K562 (cell line): ENCODE measurements at regions not wholly inside any gene's neighbourhood (a gene's known extent, or its start where the extent isn't known, plus 50 kb on each side); places are given as distances from the start of the nearest gene placed in this dataset.

Source experiments
- ATAC-seq: fragments of 200-7000 bp; cut with Tn5 transposase; 3 replicates; pipeline ENCODE4 v1.9.1; 2020; ENCODE audit warnings: moderate library complexity
- BruUV-seq: library from RNA; stranded (reverse); fragments of 400-500 nt; replicated peaks from 2 replicates; lab custom pipeline; 2021; lab: Mats Ljungman, UMichigan
- CTCF ChIA-PET: fragments of 300-600 bp; formaldehyde crosslinking; extraction: SDS; loops from one replicate; lab custom pipeline; 2021; ENCODE audit warnings: low intra/inter-chr PET ratio; lab: Yijun Ruan, JAX
- POLR2A ChIA-PET: fragments of 300-600, 350-650 bp; sonication (Branson Sonifier 250); formaldehyde crosslinking; extraction: SDS; loops from one replicate; lab custom pipeline; 2021; ENCODE audit warnings: antibody characterized with exemption, inconsistent platforms; lab: Yijun Ruan, JAX
- DNase-seq, 4 experiments: peaks; one replicate each; pipeline versions ENCODE4 v3.0.0 to v3.0.0-alpha.2; 2011 to 2018; ENCODE audit warnings: low spot score in 3 of 4, mixed read lengths in 3 of 4; ENCODE audit errors: extremely low read depth in 1 of 4
- FAIRE-seq: peaks from 2 replicates; lab custom pipeline; 2011; peaks lifted over from hg19 to GRCh38; lab: Jason Lieb, UNC
- H2AFZ ChIP-seq: 2 replicates; pipeline ENCODE4 v1.6.0; 2011; ENCODE audit warnings: low read depth, low read length, control low read depth, inconsistent platforms
- H3K27ac ChIP-seq: fragments of 200-600 bp; 3 replicates; pipeline ENCODE4 v1.8.0; 2011; ENCODE audit warnings: low read depth, mild to moderate bottlenecking, control low read depth, inconsistent platforms, low read length, moderate library complexity, mixed read lengths; ENCODE audit errors: extremely low read depth
- H3K27me3 ChIP-seq, 2 experiments: fragments of 300-600 bp in 1 of 2; 2 replicates in 1 of 2; 3 replicates in 1 of 2; pipeline versions ENCODE4 v1.6.0 to v1.8.0; 2011; ENCODE audit warnings: inconsistent platforms in 2 of 2, low read length in 2 of 2, mild to moderate bottlenecking in 1 of 2, mixed read lengths in 1 of 2, moderate library complexity in 1 of 2; ENCODE audit not compliant: control insufficient read depth in 2 of 2, insufficient read depth in 2 of 2
- H3K36me3 ChIP-seq: fragments of 300-600 bp; 3 replicates; pipeline ENCODE4 v1.8.0; 2011; ENCODE audit warnings: mild to moderate bottlenecking, low read length, inconsistent platforms; ENCODE audit not compliant: control insufficient read depth, insufficient read depth
- H3K4me1 ChIP-seq, 2 experiments: fragments of 200-600 bp in 1 of 2; replicated peaks in 1 of 2; 2 replicates in 1 of 2; 3 replicates in 1 of 2; pipeline versions ENCODE4 v1.5.1 to v1.8.0; 2011; ENCODE audit warnings: inconsistent platforms in 2 of 2, low read length in 2 of 2, mild to moderate bottlenecking in 1 of 2, mixed read lengths in 1 of 2, moderate library complexity in 1 of 2; ENCODE audit not compliant: control insufficient read depth in 2 of 2, insufficient read depth in 2 of 2
- H3K4me2 ChIP-seq: 2 replicates; pipeline ENCODE4 v1.6.1; 2011; ENCODE audit warnings: low read length, control low read depth, inconsistent platforms, mixed read lengths; ENCODE audit not compliant: insufficient read depth
- H3K4me3 ChIP-seq: fragments of 200-600 bp; sonication (generic), shearing (Covaris generic); 2 replicates; pipeline ENCODE4 v1.5.1; 2016; ENCODE audit warnings: control low read depth, inconsistent platforms
- H3K79me2 ChIP-seq: fragments of 200-600 bp; 3 replicates; pipeline ENCODE4 v1.8.0; 2011; ENCODE audit warnings: low read length, inconsistent platforms; ENCODE audit not compliant: control insufficient read depth, insufficient read depth
- H3K9ac ChIP-seq, 2 experiments: 2 replicates each; pipeline versions ENCODE4 v1.6.0 to v1.6.1; 2011; ENCODE audit warnings: low read depth in 2 of 2, low read length in 2 of 2, control low read depth in 1 of 2, inconsistent platforms in 1 of 2, mild to moderate bottlenecking in 1 of 2, mixed read lengths in 1 of 2; ENCODE audit not compliant: insufficient read depth in 1 of 2
- H3K9me1 ChIP-seq: one replicate; pipeline ENCODE4 v1.6.0; 2011; ENCODE audit warnings: inconsistent platforms, mild to moderate bottlenecking, low read length, moderate library complexity; ENCODE audit not compliant: control insufficient read depth, insufficient read depth
- H3K9me3 ChIP-seq: replicated peaks from 2 replicates; pipeline ENCODE4 v1.5.1; 2011; ENCODE audit warnings: low read depth, low read length, inconsistent platforms; ENCODE audit not compliant: control insufficient read depth, insufficient read depth
- H4K20me1 ChIP-seq: replicated peaks from 2 replicates; pipeline ENCODE4 v1.6.1; 2011; ENCODE audit warnings: low read length, inconsistent platforms, mixed read lengths; ENCODE audit not compliant: control insufficient read depth, insufficient read depth
- FUS ChIP-seq: fragments of 200-400 bp; formaldehyde crosslinking; optimal IDR thresholded peaks from 2 replicates; pipeline ENCODE3; 2017; ENCODE audit warnings: low read depth, low read length
- HIVEP1 ChIP-seq: fragments of 250-450 bp; sonication (Bioruptor Pico); IDR thresholded peaks from 2 replicates; pipeline ENCODE4 v1.4.0; 2020; ENCODE audit warnings: mild to moderate bottlenecking
- JUN ChIP-seq, 2 experiments: sonication (generic) in 1 of 2; formaldehyde crosslinking in 1 of 2; IDR thresholded peaks; 2 replicates each; pipeline versions ENCODE4 v1.6.1 to v1.8.0; 2012 to 2022; ENCODE audit warnings: borderline replicate concordance in 2 of 2, mild to moderate bottlenecking in 2 of 2, improper control_type of control experiment in 1 of 2, low read depth in 1 of 2, low read length in 1 of 2, missing genetic modification reagents in 1 of 2
- MAFF ChIP-seq: IDR thresholded peaks from 2 replicates; pipeline ENCODE4 v1.6.1; 2012; ENCODE audit warnings: low read length, improper control_type of control experiment
- RBM14 ChIP-seq: fragments of 200-400 bp; formaldehyde crosslinking; IDR thresholded peaks from 2 replicates; pipeline ENCODE4 v1.6.1; 2018; ENCODE audit warnings: low read depth, mild to moderate bottlenecking, low read length, moderate library complexity, borderline replicate concordance; ENCODE audit not compliant: insufficient read depth
- ZNF143 ChIP-seq: sonication (generic); formaldehyde crosslinking; IDR thresholded peaks from 2 replicates; pipeline ENCODE4 v1.9.0; 2022; ENCODE audit warnings: mild to moderate bottlenecking, missing genetic modification reagents
- WGBS: fragments of 100-300 bp; shearing (Covaris generic); methylation state at CpG from one replicate; pipeline ENCODE4 v1.1.6; 2016; ENCODE audit warnings: low coverage, mixed read lengths; ENCODE audit not compliant: insufficient coverage; ENCODE audit errors: missing lambda C conversion rate; 5-methylcytosine and 5-hydroxymethylcytosine counted together
- in situ Hi-C: fragments of 300-500 bp; cut with MboI; formaldehyde crosslinking; loops from 4 replicates; pipeline ENCODE4 v1.15.0; 2018; ENCODE audit warnings: inconsistent platforms, mixed read lengths
- intact Hi-C: fragments of 100-400 bp; cut with micrococcal nuclease; formaldehyde crosslinking; loops from 2 replicates; pipeline ENCODE4 v1.14.2; 2022
- TF ChIP-seq, protein P1 (sequence below), 2 experiments: fragments of 450-650 bp; conservative IDR thresholded peaks; 2 replicates each; pipeline ENCODE4 v1.6.1; 2017; ENCODE audit warnings: mild to moderate bottlenecking in 2 of 2, moderate library complexity in 2 of 2
- TF ChIP-seq, protein P2 (sequence below): fragments of 150-350 bp; IDR thresholded peaks from 2 replicates; pipeline ENCODE4 v1.6.1; 2014; ENCODE audit warnings: low read depth, mild to moderate bottlenecking, low read length, borderline replicate concordance
- TF ChIP-seq, protein P3 (sequence below): fragments of 450-650 bp; IDR thresholded peaks from 2 replicates; pipeline ENCODE4 v1.6.1; 2017; ENCODE audit warnings: antibody characterized with exemption

DNA sequence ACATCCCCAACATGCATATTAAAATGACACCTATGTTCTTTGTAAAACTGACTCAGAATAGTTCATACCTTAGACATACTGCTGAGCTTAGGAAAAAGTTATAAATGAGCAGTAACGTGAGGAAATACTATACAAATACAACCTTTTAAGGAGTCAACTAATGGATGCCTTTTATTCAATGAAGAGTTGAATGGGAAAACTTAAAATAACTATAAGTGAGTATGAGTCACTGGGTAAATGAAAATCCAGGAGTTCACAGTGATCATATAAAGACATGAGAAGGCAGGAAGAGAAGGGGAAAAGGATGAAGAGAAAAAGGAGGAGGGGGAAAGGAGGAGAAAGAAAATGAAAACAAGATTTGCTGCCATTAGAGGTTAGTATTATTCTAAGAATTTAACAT is 157.8 kb upstream of the PCDH15 start:
- BruUV-seq: no TSS peak
- Histone ChIP-seq H3K79me2 (no peaks in the 10 kb centered on the region), H3K9ac (no peak overlapping the region), H3K4me1 (no peaks in the 10 kb centered on the region), H4K20me1 (no peaks in the 10 kb centered on the region), H3K27me3 (no peaks in the 10 kb centered on the region), H3K27ac (no peak overlapping the region), H3K36me3 (no peaks in the 10 kb centered on the region), H3K9me1 (no peaks in the 10 kb centered on the region), H3K4me2 (no peak overlapping the region), H3K4me3 (no peak overlapping the region), H2AFZ (no peak overlapping the region), H3K9me3 (no peaks in the 10 kb centered on the region; the same call in none of the 2 replicates)
- no peak for DNase-seq
- 0% methylated on average over 1 of the region's 1 CpG for WGBS
- POLR2A ChIA-PET: no interaction called here
- intact Hi-C loops (no loop called here), in situ Hi-C loops (no loop called here)
- no peak for FAIRE-seq
- TF ChIP-seq JUN (IDR thresholded peaks at IDR 0.05; ENCODE audit: borderline replicate concordance, low read depth, low read length): no peak
- TF ChIP-seq JUN (CRISPR knock-in tag; IDR thresholded peaks at IDR 0.05; ENCODE audit: borderline replicate concordance): no peak
- ATAC-seq: no peak
- CTCF ChIA-PET: no interaction called here

DNA sequence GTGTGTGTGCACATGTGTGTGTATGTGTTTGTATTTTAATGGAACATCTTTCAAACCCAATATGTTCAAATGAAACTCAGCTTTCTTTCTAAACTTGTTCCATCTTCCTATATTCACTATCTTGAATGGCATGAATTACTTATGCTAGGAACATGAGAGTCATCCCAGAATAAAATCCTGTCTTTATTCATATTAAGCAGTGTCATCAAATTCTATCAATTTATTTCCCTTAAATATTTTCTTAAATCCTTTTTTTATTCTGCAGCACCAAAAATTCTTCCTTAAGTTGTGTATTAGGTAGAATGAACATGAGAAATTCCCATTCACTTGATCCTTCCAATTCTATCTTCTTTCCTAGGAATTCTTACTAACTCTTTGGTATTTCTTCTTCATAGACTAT is 146.6 kb upstream of the PCDH15 start:
- CTCF ChIA-PET: no interaction called here
- no peak for DNase-seq
- FAIRE-seq: no peak
- Histone ChIP-seq H3K79me2 (no peaks in the 10 kb centered on the region), H3K4me1 (no peaks in the 10 kb centered on the region), H2AFZ (no peak overlapping the region), H3K27me3 (no peaks in the 10 kb centered on the region), H4K20me1 (no peaks in the 10 kb centered on the region), H3K9me3 (no peaks in the 10 kb centered on the region), H3K9ac (no peak overlapping the region), H3K4me2 (no peak overlapping the region), H3K9me1 (no peaks in the 10 kb centered on the region), H3K36me3 (no peaks in the 10 kb centered on the region), H3K27ac (no peak overlapping the region), H3K4me3 (no peak overlapping the region)
- POLR2A ChIA-PET: no interaction called here
- BruUV-seq: no TSS peak
- ATAC-seq: no peak
- intact Hi-C loops: no loop called here
- in situ Hi-C loops: no loop called here
- TF ChIP-seq FUS: no peak
- no peak for TF ChIP-seq HIVEP1 (CRISPR knock-in tag)
- TF ChIP-seq, protein P1, sequence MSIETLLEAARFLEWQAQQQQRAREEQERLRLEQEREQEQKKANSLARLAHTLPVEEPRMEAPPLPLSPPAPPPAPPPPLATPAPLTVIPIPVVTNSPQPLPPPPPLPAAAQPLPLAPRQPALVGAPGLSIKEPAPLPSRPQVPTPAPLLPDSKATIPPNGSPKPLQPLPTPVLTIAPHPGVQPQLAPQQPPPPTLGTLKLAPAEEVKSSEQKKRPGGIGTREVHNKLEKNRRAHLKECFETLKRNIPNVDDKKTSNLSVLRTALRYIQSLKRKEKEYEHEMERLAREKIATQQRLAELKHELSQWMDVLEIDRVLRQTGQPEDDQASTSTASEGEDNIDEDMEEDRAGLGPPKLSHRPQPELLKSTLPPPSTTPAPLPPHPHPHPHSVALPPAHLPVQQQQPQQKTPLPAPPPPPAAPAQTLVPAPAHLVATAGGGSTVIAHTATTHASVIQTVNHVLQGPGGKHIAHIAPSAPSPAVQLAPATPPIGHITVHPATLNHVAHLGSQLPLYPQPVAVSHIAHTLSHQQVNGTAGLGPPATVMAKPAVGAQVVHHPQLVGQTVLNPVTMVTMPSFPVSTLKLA (conservative IDR thresholded peaks at IDR 0.05): no peak
- TF ChIP-seq RBM14: no peak
- TF ChIP-seq, protein P2, sequence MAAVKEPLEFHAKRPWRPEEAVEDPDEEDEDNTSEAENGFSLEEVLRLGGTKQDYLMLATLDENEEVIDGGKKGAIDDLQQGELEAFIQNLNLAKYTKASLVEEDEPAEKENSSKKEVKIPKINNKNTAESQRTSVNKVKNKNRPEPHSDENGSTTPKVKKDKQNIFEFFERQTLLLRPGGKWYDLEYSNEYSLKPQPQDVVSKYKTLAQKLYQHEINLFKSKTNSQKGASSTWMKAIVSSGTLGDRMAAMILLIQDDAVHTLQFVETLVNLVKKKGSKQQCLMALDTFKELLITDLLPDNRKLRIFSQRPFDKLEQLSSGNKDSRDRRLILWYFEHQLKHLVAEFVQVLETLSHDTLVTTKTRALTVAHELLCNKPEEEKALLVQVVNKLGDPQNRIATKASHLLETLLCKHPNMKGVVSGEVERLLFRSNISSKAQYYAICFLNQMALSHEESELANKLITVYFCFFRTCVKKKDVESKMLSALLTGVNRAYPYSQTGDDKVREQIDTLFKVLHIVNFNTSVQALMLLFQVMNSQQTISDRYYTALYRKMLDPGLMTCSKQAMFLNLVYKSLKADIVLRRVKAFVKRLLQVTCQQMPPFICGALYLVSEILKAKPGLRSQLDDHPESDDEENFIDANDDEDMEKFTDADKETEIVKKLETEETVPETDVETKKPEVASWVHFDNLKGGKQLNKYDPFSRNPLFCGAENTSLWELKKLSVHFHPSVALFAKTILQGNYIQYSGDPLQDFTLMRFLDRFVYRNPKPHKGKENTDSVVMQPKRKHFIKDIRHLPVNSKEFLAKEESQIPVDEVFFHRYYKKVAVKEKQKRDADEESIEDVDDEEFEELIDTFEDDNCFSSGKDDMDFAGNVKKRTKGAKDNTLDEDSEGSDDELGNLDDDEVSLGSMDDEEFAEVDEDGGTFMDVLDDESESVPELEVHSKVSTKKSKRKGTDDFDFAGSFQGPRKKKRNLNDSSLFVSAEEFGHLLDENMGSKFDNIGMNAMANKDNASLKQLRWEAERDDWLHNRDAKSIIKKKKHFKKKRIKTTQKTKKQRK: no peak
- TF ChIP-seq, protein P3, sequence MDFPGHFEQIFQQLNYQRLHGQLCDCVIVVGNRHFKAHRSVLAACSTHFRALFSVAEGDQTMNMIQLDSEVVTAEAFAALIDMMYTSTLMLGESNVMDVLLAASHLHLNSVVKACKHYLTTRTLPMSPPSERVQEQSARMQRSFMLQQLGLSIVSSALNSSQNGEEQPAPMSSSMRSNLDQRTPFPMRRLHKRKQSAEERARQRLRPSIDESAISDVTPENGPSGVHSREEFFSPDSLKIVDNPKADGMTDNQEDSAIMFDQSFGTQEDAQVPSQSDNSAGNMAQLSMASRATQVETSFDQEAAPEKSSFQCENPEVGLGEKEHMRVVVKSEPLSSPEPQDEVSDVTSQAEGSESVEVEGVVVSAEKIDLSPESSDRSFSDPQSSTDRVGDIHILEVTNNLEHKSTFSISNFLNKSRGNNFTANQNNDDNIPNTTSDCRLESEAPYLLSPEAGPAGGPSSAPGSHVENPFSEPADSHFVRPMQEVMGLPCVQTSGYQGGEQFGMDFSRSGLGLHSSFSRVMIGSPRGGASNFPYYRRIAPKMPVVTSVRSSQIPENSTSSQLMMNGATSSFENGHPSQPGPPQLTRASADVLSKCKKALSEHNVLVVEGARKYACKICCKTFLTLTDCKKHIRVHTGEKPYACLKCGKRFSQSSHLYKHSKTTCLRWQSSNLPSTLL: no peak
- no peak for TF ChIP-seq ZNF143 (CRISPR knock-in tag)
- peak; percentile 23; the same call in 1 of the 2 replicates for TF ChIP-seq MAFF
